ENCODE measurements at regions not wholly inside any gene's neighbourhood (a gene's known extent, or its start where the extent isn't known, plus 50 kb on each side); places are given as distances from the start of the nearest gene placed in this dataset.

DNA sequence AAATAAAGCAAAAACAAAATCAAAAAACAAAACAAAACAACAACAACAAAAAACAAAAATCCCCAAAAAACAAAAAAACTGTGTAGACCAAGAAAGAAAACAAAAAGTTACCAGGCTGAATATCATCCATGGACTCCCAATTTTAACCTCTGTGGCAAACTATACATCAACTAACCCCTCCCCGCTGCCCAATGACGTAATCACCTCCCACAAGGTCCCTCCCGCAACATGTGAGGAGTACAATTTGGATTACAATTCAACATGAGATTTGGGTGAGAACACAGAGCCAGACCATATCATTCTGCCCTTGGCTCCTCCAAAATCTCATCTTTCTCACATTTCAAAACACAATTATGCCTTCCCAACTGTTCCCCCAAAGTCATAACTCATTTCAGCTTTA, 179.8 kb downstream of the DERA start:
- no peak for TF ChIP-seq EZH2 (IDR thresholded peaks at IDR 0.05; ENCODE audit: borderline replicate concordance, insufficient read depth, low read length, poor library complexity, severe bottlenecking)
- TF ChIP-seq, protein P1, sequence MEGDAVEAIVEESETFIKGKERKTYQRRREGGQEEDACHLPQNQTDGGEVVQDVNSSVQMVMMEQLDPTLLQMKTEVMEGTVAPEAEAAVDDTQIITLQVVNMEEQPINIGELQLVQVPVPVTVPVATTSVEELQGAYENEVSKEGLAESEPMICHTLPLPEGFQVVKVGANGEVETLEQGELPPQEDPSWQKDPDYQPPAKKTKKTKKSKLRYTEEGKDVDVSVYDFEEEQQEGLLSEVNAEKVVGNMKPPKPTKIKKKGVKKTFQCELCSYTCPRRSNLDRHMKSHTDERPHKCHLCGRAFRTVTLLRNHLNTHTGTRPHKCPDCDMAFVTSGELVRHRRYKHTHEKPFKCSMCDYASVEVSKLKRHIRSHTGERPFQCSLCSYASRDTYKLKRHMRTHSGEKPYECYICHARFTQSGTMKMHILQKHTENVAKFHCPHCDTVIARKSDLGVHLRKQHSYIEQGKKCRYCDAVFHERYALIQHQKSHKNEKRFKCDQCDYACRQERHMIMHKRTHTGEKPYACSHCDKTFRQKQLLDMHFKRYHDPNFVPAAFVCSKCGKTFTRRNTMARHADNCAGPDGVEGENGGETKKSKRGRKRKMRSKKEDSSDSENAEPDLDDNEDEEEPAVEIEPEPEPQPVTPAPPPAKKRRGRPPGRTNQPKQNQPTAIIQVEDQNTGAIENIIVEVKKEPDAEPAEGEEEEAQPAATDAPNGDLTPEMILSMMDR (IDR thresholded peaks at IDR 0.05; ENCODE audit: poor library complexity, severe bottlenecking), result no peak

Measured in neural cell (in vitro differentiated cells).